BJ (cell line): ENCODE measurements at regions not wholly inside any gene's neighbourhood (a gene's known extent, or its start where the extent isn't known, plus 50 kb on each side); places are given as distances from the start of the nearest gene placed in this dataset.

Source experiments
- CTCF ChIA-PET: fragments of 350-600 bp; formaldehyde crosslinking; extraction: SDS; loops from one replicate; lab custom pipeline; 2021; ENCODE audit warnings: antibody characterized with exemption, inconsistent platforms; lab: Yijun Ruan, JAX
- POLR2A ChIA-PET: fragments of 300-600 bp; sonication (Branson Sonifier 250); formaldehyde crosslinking; extraction: SDS; loops from one replicate; lab custom pipeline; 2021; ENCODE audit warnings: antibody characterized with exemption; lab: Charles Lee
- DNase-seq: peaks from one replicate; pipeline ENCODE4 v3.0.0-alpha.2; 2011; ENCODE audit warnings: low read depth
- H3K27me3 ChIP-seq: 2 replicates; pipeline ENCODE4 v1.6.0; 2011; ENCODE audit warnings: low read length; ENCODE audit not compliant: control insufficient read depth, insufficient read depth
- H3K36me3 ChIP-seq: 2 replicates; pipeline ENCODE4 v1.5.1; 2011; ENCODE audit warnings: low read length; ENCODE audit not compliant: control insufficient read depth, insufficient read depth
- H3K4me3 ChIP-seq: 2 replicates; pipeline ENCODE4 v1.5.1; 2011; ENCODE audit warnings: low read depth, mild to moderate bottlenecking, control low read depth, low read length
- TF ChIP-seq, protein P1 (sequence below): IDR thresholded peaks from 2 replicates; pipeline ENCODE4 v1.5.1; 2011; ENCODE audit warnings: low read depth, mild to moderate bottlenecking, control low read depth, inconsistent platforms, low read length, moderate library complexity; ENCODE audit not compliant: insufficient read depth

DNA sequence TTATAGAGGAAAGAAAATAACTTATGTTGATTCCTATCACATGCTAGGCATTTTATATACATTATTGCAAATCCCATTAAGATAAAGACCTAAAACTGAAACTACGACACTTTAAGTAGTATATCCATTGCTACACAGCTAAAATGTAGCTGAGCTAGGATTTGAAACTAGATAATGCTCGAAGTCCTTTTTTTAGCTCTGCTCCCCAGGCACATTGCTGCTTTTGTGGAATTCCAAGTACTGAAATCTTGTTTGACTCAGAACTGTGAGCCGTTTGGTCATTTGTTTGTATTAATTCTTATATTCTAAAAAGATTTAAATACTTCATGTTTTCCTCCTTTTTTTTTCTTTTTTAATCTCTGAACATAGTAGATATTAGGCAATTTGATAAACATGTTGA, 644.8 kb downstream of the HACE1 start:
- CTCF ChIA-PET = no interaction called here
- no peak for DNase-seq
- TF ChIP-seq, protein P1, sequence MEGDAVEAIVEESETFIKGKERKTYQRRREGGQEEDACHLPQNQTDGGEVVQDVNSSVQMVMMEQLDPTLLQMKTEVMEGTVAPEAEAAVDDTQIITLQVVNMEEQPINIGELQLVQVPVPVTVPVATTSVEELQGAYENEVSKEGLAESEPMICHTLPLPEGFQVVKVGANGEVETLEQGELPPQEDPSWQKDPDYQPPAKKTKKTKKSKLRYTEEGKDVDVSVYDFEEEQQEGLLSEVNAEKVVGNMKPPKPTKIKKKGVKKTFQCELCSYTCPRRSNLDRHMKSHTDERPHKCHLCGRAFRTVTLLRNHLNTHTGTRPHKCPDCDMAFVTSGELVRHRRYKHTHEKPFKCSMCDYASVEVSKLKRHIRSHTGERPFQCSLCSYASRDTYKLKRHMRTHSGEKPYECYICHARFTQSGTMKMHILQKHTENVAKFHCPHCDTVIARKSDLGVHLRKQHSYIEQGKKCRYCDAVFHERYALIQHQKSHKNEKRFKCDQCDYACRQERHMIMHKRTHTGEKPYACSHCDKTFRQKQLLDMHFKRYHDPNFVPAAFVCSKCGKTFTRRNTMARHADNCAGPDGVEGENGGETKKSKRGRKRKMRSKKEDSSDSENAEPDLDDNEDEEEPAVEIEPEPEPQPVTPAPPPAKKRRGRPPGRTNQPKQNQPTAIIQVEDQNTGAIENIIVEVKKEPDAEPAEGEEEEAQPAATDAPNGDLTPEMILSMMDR = no peak
- POLR2A ChIA-PET = no interaction called here
- Histone ChIP-seq H3K27me3 (no peaks in the 10 kb centered on the region), H3K36me3 (no peaks in the 10 kb centered on the region), H3K4me3 (no peak overlapping the region)

DNA sequence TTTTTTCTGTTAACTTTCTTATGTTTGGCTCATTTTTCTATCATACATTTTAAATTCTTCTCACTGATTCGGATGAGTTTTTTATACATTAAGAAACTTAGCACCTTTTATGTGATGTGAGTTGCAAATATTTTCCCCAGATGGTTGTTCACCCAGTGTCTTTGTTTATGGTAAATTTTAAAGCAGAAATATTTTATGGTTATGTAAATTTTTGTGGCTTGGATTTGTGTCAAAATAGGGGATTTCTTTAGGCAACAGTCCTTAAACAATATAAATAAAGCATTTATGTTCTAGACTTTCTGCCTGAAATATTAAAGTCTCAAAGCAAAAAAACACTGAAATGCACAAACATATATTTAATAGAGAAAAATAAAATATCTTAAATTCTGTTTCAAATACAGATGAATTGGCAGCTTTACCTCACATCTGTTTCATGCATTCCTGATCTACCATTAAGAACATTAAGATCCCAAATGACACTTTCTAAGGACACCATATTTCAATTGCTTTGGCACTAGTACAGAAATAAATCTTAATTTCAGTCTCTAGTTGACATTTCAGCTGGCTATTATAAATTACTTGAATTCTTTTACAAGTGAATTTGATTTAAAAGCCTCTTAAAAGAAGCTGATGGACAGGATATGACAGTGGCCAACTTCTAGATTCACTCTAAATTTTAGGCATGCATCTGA, 646.6 kb downstream of the HACE1 start:
- CTCF ChIA-PET = no interaction called here
- TF ChIP-seq, protein P1 = no peak

DNA sequence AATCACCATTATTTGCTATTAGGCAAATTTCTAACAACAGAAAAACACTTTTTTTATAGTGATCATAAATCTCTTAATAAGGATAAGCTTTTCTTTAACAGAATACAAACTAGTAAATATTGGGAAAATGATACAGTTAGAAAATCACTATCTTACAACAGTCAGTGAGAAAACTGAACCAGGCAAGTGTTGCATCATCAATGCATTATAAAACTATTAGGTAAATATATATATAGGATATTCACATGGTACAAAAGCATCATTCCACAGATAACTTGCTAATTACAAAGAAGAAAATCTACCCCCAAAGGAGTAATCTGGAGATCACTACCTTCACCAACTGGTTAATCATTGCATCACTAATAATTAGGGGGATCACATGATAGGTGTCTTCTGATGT, 652.1 kb downstream of the HACE1 start:
- POLR2A ChIA-PET = no interaction called here
- DNase-seq = no peak
- no peaks in the 10 kb centered on the region for H3K27me3 ChIP-seq
- CTCF ChIA-PET = no interaction called here
- H3K36me3 ChIP-seq = no peaks in the 10 kb centered on the region
- H3K4me3 ChIP-seq = no peak overlapping the region
- TF ChIP-seq, protein P1 = no peak

More for the DNA sequence above, 646.6 kb downstream of the HACE1 start:
- H3K36me3 ChIP-seq = no peaks in the 10 kb centered on the region
- POLR2A ChIA-PET = no interaction called here
- DNase-seq = no peak
- H3K27me3 ChIP-seq = no peaks in the 10 kb centered on the region
- H3K4me3 ChIP-seq = no peak overlapping the region

DNA sequence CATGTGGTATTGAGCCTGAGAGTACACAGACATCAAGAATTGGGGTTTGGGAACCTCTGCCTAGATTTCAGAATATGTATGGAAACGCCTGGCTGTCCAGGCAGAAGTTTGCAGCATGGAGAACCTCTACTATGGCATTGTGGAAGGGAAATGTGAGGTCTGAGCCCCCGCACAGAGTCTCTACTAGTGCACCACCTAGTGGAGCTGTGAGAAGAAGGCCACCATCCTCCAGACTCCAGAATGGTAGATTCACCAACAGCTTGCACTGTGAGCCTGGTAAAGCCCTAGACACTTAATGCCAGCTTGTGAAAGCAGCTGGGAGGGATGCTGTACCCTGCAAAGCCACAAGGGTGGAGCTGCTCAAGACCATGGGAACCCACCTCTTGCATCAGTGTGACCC, 658.2 kb downstream of the HACE1 start:
- Histone ChIP-seq H3K4me3 (no peak overlapping the region), H3K27me3 (no peaks in the 10 kb centered on the region), H3K36me3 (no peaks in the 10 kb centered on the region)
- POLR2A ChIA-PET = no interaction called here
- no peak for DNase-seq
- TF ChIP-seq, protein P1 = no peak
- CTCF ChIA-PET = no interaction called here

DNA sequence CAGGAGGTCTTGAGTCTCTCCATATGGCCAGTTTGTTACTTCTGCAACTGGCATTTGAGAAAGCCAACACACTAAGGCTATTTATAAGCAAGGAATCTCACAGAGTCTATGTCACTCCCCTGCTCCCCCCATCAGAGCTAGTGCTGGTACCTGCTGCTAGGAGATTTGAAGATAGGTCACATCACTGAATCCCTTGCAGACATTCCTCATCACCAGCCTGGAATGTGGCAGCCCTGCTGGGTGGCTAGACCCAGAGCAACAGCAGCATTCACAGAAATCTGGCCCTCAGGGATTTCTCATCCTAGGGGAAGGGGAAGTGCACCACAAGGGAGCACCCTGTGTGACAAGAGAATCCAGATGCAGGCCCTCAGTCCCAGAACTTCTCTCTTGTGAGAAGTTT, 672.1 kb downstream of the HACE1 start:
- TF ChIP-seq, protein P1 = no peak
- no peak for DNase-seq
- ChIA-PET CTCF (no interaction called here), POLR2A (no interaction called here)
- H3K4me3 ChIP-seq = no peak overlapping the region
- H3K27me3 ChIP-seq = no peaks in the 10 kb centered on the region
- H3K36me3 ChIP-seq = no peaks in the 10 kb centered on the region
